Right lobe of liver (tissue), 6 donors: ENCODE measurements at regions not wholly inside any gene's neighbourhood (a gene's known extent, or its start where the extent isn't known, plus 50 kb on each side); places are given as distances from the start of the nearest gene placed in this dataset.
"Not testable (repeated sequence)": the region's sequence is repeated elsewhere in the genome, so short reads cannot be mapped to it uniquely, and the experiment has no call there.

Experiments used
- ATAC-seq, 4 donors: fragments of 200-7000 bp; cut with Tn5 transposase; one replicate each; pipeline ENCODE4 v1.9.1; 2020; ENCODE audit warnings: mild to moderate bottlenecking in 4 of 4, moderate library complexity in 4 of 4
- DNase-seq, 3 donors: peaks; one replicate each; pipeline ENCODE4 v3.0.0-alpha.2; 2020
- H3K27ac ChIP-seq, 3 donors: fragments of 200-600 bp; one replicate each; pipeline ENCODE4 v1.8.0; 2022
- H3K27me3 ChIP-seq, 2 donors: fragments of 200-600 bp; one replicate each; pipeline ENCODE4 v1.8.0; 2022
- H3K36me3 ChIP-seq, 4 donors: fragments of 200-600 bp; sonication (generic) in 1 of 4; one replicate each; pipeline versions ENCODE4 v1.5.1 to v1.8.0; 2017 to 2022; ENCODE audit warnings: control low read depth in 1 of 4
- H3K4me1 ChIP-seq, 4 donors: fragments of 200-600 bp; sonication (generic) in 1 of 4; one replicate each; pipeline versions ENCODE4 v1.5.1 to v1.8.0; 2017 to 2022; ENCODE audit warnings: control low read depth in 1 of 4
- H3K4me3 ChIP-seq, 3 donors: fragments of 200-600 bp; one replicate each; pipeline ENCODE4 v1.8.0; 2022
- H3K9me3 ChIP-seq, 4 donors: fragments of 200-600 bp; sonication (generic) in 1 of 4; one replicate each; pipeline versions ENCODE4 v1.5.1 to v1.8.0; 2017 to 2022; ENCODE audit warnings: control low read depth in 1 of 4
- POLR2A ChIP-seq: fragments of 450-650 bp; IDR thresholded peaks from one replicate; pipeline ENCODE4 v1.6.1; 2017; ENCODE audit warnings: antibody characterized with exemption, mild to moderate bottlenecking
- WGBS: methylation state at CpG from one replicate; pipeline ENCODE4 v1.1.6; 2018; ENCODE audit warnings: low coverage, low lambda C conversion rate; ENCODE audit not compliant: insufficient coverage; ENCODE audit errors: missing lambda C conversion rate; 5-methylcytosine and 5-hydroxymethylcytosine counted together
- intact Hi-C, 2 donors: fragments of 100-400 bp; cut with DNase I; formaldehyde crosslinking; loops; one replicate each; pipeline versions ENCODE4 v1.11.2 to v1.14.1; 2022
- TF ChIP-seq, protein P1 (sequence below), 4 donors: fragments of 200-600 bp in 3 of 4; fragments of 450-650 bp in 1 of 4; IDR thresholded peaks; one replicate each; pipeline versions ENCODE4 v1.5.1 to v1.8.0; 2016 to 2022; ENCODE audit warnings: antibody characterized with exemption in 4 of 4, mild to moderate bottlenecking in 2 of 4
- donor health status: DM: no; HTN: yes; CAD: no.
- donor health status: DM: no; HTN: no; CAD: no.
- donor health status: DM: no; HTN: no; CAD: no.
- donor health status: DM: no; HTN: yes; CAD: no.
- donor health status: DM: no; HTN: yes; CAD: no.

GRCh38 chr1:242613266-242613815 lies 88.8 kb upstream of the PLD5 start:
- no peak for DNase-seq
- no peak for ATAC-seq
- intact Hi-C loops: no loop called here
- Histone ChIP-seq H3K36me3 (no peaks in the 10 kb centered on the region), H3K4me1 (no peaks in the 10 kb centered on the region), H3K27ac (no peak overlapping the region), H3K9me3 (no peaks in the 10 kb centered on the region), H3K4me3 (no peak overlapping the region), H3K27me3 (no peaks in the 10 kb centered on the region)
- TF ChIP-seq, protein P1, sequence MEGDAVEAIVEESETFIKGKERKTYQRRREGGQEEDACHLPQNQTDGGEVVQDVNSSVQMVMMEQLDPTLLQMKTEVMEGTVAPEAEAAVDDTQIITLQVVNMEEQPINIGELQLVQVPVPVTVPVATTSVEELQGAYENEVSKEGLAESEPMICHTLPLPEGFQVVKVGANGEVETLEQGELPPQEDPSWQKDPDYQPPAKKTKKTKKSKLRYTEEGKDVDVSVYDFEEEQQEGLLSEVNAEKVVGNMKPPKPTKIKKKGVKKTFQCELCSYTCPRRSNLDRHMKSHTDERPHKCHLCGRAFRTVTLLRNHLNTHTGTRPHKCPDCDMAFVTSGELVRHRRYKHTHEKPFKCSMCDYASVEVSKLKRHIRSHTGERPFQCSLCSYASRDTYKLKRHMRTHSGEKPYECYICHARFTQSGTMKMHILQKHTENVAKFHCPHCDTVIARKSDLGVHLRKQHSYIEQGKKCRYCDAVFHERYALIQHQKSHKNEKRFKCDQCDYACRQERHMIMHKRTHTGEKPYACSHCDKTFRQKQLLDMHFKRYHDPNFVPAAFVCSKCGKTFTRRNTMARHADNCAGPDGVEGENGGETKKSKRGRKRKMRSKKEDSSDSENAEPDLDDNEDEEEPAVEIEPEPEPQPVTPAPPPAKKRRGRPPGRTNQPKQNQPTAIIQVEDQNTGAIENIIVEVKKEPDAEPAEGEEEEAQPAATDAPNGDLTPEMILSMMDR (IDR thresholded peaks at IDR 0.05): no peak
- no peak for TF ChIP-seq POLR2A

GRCh38 chr1:242610209-242610608 lies 85.7 kb upstream of the PLD5 start:
- no peak overlapping the region for H3K27ac ChIP-seq
- DNase-seq: no peak
- no peaks in the 10 kb centered on the region for H3K27me3 ChIP-seq
- H3K36me3 ChIP-seq: no peaks in the 10 kb centered on the region
- ATAC-seq: no peak
- no peaks in the 10 kb centered on the region for H3K4me1 ChIP-seq
- no peak overlapping the region for H3K4me3 ChIP-seq
- H3K9me3 ChIP-seq: no peaks in the 10 kb centered on the region
- WGBS: 24% methylated on average over 3 of the region's 3 CpGs
- no peak for TF ChIP-seq POLR2A
- TF ChIP-seq, protein P1 (IDR thresholded peaks at IDR 0.05): no peak
- intact Hi-C loops: no loop called here

DNA sequence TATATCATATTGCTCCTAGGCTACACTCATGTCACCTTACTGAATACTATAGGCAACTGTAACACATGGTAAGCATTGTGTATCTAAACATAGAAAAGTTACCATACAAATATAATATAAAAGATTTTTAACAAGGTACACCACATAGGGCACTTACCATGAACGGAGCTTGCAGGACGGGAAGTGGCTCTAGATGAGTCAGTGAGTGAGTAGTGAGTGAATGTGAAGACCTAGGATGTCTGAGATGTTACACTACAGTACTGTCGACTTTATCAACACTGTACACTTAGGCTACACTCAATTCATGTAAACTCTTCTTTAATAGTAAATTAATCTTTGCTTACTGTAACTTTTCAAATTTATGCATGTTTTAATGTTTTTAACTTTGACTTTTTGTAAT lies 81.0 kb upstream of the PLD5 start:
- Histone ChIP-seq H3K27me3 (no peaks in the 10 kb centered on the region), H3K9me3 (no peaks in the 10 kb centered on the region), H3K36me3 (no peaks in the 10 kb centered on the region), H3K27ac (no peak overlapping the region), H3K4me1 (no peaks in the 10 kb centered on the region), H3K4me3 (no peak overlapping the region)
- WGBS: 50% methylated on average over 3 of the region's 3 CpGs
- intact Hi-C loops: no loop called here
- DNase-seq (no peak), ATAC-seq (no peak)
- TF ChIP-seq, protein P1 (IDR thresholded peaks at IDR 0.05): no peak
- TF ChIP-seq POLR2A: no peak

DNA sequence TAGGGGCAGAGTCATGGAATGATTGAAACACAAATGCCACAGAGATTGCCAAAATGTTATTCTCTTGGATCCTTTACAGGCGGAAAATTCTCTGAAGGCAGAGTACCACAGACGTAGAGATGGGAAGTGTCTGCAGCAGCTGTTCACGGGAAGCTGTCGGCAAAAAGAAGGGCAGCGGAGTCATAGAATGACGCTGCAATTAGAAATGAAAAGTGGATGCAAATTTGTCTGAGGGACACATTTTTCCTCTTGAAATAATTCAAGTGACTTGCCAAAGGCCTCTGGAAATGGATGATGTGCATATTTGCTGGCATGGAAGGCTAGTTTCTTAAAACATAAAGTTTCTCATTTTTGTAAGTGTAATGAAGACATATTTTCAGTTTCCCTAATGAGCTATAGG lies 77.5 kb upstream of the PLD5 start:
- 59% methylated on average over 6 of the region's 6 CpGs for WGBS
- no peaks in the 10 kb centered on the region for H3K9me3 ChIP-seq
- no peak for ATAC-seq
- DNase-seq: no peak
- H3K36me3 ChIP-seq: no peaks in the 10 kb centered on the region
- no peak overlapping the region for H3K4me3 ChIP-seq
- no peaks in the 10 kb centered on the region for H3K27me3 ChIP-seq
- TF ChIP-seq POLR2A: no peak
- TF ChIP-seq, protein P1 (IDR thresholded peaks at IDR 0.05): no peak
- H3K4me1 ChIP-seq: no peaks in the 10 kb centered on the region
- H3K27ac ChIP-seq: no peak overlapping the region
- intact Hi-C loops: no loop called here

DNA sequence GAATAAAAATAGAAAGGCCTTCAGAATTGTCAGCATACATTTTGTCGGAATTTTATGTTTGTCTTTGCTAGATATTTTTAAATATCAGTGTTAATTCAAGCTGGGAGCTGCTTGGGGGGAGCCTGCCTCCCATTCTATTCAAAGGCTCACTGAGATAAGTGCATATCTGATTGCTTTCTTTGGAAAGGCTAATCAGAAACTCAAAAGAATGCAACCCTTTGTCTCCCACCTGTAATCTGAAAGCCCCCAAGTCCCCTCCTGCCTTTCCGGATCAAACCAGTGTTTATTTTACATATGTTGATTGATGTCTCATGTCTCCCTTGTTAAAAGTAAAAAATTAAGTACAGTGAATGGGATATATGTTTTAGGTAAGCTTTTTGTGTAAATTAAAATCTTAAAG lies 69.3 kb upstream of the PLD5 start:
- H3K4me3 ChIP-seq, DNase-seq, H3K9me3 ChIP-seq, H3K27me3 ChIP-seq, ATAC-seq, H3K36me3 ChIP-seq, H3K4me1 ChIP-seq, intact Hi-C loops, H3K27ac ChIP-seq: not testable (repeated sequence)
- WGBS: 11% methylated on average over 2 of the region's 2 CpGs
